DMS 273 (cell line): ENCODE measurements at regions not wholly inside any gene's neighbourhood (a gene's known extent, or its start where the extent isn't known, plus 50 kb on each side); places are given as distances from the start of the nearest gene placed in this dataset.

Source experiments
- DNase-seq: peaks from one replicate; lab custom pipeline; 2025; ENCODE audit not compliant: unreplicated experiment; lab: John Stamatoyannopoulos, UW

DNA sequence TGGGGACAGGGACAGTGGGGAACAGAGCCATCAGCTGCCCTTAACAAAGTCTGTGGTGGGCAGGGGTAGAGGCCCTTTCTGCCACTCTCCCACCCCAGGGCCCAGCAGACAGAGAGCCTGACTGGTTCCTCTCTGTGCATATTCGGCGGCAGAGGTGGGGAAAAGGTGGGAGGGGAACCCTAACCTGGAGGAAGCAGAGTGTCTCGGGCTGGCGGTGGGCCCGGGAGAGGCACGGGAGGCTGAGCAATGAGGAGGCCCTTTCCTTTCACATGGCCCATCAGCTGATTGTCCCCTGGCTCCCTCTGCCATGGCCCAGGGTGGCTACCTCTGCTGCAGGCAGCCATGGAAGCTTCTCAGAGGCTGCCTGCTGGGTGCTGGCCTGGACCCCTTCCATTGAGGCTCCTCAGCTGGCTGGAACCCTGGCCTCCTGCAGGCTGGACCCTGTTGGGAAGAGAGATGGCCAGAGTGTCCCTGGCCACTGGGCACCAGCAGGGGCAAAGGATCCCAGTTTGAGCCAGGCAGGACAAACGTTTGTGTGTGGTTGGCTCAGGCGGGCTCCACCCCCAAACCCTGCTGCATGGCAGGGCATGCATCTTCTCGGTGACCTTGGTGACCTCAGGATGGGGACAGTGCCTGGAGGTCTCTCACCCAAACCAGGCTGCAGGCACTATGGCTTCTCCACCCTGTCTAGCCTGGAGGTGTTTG is 202.8 kb upstream of the ZNF536 start:
- DNase-seq, result no peak

DNA sequence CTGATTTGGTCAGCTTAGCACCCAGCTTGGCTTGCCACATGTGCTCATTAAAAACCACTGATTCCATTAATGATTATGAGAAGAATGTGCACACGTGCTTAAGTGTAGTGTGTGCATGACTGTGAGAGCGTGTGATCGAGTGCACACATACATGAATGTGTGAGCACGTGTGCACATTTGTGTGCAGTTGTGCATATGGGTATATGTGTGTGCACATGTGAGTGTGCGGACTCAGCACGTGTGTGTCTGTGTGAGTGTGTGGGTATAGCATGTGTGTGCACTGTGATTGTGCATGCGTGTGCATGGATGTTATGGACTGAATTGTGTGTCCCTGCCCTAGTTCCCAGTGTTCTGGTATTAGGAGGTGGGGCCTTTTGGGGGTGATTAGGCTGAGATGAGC is 202.1 kb upstream of the ZNF536 start:
- DNase-seq, result no peak

DNA sequence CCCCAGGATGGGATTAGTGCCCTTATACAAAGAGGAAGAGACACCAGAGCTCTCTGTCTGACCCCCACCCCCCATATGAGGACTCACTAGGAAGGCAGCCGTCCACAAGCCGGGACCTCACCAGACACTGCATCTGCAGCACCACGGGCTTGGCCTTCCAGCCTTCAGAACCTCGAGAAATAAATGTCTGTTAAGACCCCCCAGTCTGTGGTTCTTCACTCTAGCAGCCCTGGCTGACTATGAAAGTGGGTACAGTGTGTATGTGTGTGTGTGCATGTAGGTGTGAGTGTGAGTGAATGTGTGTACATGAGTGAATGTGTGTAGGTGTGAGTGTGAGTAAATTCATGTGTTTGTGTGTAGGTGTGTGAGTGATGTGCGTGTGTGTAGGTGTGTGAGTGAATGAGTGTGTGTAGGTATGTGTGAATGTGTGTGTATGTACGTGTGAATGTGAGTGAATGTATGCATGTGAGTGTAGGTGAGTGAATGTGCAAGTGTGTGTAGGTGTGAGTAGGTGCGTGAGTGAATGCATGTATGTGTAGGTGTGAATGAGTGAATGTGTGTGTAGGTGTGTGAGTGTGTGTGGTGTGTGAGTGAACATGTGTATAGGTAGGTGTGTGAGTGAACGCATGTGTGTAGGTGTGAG is 201.6 kb upstream of the ZNF536 start:
- DNase-seq, result no peak

DNA sequence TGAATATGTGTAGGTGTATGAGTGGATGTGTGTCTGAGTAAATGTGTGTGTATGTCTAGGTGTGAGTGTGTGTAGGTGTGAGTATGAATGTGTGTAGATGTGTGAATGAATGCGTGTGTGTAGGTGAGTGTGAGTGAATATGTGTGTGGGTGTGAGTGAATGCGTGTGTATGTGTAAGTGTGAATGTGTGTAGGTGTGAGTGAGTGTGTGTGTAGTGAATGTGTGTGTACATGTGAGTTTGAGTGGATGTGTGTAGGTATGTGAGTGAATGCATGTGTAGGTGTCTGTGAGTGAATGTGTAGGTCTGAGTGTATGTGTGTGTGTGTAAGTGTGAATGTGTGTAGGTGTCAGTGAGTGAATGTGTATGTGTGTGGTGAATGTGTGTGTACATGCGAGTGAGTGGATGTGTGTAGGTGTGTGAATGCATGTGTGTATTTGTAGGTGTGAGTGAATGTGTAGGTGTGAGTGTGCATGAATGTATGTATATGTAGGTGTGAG is 201.0 kb upstream of the ZNF536 start:
- DNase-seq, result no peak

DNA sequence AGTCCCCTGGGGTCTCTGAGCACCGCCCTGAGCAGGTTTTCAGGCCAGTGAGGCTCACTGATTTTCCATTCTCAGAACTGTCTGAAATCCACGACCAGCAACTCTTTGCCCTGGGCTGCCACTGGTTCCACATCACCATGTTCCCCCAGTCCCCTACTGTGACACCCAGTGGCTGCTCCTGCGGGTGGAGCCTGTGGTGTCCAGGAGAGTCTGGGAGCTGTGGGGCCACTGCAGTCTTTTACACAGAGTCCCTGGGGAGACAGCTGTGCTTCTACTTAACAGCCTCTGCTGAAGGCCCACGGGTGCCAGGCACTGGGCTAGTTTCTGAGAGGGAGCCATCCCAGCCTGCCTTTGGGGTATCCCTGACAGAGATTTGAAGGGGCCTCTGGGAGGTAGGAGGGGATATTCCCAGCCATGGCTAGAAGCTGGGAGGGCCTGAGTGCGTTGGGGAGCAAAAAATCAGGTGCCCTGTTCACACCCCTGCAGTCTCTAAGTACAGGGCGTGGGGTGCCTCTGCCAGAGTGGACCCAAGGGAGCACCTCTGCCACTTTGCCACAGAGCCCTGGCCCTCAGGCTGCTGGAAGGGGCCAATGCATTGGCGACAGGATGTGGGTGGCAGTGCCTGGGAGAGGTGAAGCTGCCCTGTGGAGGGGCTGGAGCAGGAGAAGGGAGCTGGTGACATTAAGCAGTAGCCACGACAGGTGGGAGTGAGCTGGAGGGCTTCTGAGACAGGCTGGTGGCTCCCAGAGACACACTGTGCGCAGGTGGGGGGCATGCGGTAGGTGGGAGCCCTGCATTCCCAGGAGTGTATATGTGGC is 200.2 kb upstream of the ZNF536 start:
- no peak for DNase-seq

DNA sequence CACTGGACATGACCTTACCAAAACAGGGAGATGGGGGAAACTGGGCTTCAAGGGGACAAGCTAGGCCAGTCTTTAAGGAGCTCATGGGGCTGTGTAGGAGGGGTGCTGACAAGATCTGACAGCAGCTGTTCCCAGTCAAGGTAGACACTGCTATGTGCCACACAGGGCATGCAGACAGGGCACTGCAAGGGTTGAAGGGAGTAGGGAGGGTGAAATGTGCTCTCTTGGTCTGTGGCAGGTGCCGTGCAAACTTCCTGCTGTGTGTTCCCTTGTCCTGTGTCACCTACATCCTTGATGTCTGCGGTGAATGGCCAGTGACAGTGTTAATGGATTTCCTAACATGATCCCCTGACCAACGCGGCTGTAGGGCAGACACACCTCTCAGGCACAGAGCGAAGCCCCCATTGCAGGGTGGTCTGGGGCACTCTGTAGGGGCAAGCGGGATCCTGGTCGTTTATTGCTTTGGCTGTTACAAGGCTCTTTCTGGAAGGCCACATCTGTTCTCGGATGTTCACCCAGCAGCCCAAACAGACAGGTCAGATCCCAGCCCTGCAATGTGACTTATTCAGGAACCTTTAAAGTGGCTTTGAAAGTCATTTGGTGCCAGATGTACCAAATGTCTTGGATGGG is 199.5 kb upstream of the ZNF536 start:
- DNase-seq, result no peak

DNA sequence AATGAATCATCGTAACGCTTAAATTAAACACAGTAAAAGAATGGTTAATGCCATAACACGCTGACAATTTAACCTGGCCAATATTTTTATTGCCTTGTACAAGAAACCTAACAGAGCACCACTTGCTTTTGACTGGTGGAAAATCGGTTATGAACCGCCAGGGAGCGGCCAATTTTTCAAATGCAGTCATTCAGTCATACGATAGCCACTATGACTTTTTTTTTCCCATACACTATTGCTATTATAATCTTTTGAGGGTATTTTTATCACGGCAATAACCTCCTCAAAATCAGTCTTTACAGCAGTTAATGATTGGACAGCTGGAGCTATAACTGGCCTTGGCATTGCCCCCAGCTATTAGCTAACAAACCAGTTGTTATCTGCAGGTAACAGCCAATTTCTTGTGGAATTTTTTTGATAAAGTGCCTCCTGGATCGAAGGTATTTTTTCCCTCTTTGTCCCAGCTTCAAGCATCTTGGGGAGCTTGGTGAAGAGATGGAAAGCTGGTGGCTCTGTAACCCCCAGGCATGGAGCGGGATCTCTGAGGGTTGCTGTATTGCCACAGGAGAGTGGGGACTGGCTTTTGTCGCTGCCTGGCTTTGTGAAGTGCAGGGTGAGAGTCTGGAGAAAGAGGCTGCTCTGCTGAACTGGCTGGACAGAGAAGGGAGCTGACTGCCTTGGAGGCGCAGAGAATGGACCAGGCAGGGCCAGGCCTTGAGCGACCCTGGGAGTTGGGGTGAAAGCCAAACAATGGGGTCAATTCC is 198.4 kb upstream of the ZNF536 start:
- no peak for DNase-seq

DNA sequence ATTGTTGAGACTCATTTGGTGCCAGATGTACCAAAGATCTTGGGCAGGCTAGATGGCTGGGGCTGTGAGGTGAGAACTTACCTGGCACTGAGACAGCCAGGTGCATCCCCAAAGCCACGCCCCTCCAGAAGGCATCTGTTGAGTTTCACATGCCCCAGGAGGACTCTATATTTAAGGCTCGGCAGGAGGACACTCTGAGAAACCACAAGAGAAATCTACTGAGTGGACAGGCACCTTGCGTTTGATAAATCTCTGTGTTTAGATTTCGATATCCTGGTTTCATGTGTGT is 197.9 kb upstream of the ZNF536 start:
- DNase-seq, result no peak

DNA sequence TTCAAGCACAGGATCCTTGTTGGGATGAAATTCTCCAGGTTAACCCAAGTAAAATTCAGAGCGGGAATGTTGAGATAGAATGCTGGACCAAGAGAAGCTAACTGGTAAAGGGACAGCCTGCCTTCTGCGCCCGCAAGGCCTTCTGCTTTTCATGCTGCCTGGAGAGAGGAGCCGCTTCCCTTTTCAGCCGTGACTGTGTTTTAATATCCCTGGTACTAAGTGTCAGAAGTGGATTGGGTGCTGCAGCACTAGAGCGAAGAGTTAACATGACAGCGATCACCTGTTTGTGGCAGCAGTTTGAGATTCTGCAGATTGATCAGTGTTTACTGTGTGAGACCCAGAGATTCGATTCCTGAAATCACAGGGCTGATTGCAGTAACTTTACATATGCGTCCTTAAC is 197.4 kb upstream of the ZNF536 start:
- no peak for DNase-seq

DNA sequence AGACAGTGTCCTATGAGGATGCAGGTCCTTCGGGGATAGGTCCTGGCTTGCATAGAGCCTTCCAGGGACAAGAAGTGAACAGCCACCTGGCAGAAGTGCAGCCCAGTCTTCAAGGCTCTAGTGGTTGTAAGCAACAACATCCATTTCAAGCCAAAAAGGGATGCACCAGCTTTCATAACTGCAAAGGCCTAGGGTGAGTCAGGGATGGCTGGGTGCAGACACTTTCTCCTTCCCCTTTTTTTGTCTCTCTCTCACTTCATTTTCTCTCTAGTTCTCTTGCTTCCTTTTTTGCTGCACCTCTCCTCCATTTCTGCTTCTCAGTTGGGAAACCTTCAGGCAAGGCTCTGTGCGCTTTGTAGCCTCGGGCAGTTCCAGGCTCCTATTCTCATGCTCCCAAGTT is 196.2 kb upstream of the ZNF536 start:
- no peak for DNase-seq

DNA sequence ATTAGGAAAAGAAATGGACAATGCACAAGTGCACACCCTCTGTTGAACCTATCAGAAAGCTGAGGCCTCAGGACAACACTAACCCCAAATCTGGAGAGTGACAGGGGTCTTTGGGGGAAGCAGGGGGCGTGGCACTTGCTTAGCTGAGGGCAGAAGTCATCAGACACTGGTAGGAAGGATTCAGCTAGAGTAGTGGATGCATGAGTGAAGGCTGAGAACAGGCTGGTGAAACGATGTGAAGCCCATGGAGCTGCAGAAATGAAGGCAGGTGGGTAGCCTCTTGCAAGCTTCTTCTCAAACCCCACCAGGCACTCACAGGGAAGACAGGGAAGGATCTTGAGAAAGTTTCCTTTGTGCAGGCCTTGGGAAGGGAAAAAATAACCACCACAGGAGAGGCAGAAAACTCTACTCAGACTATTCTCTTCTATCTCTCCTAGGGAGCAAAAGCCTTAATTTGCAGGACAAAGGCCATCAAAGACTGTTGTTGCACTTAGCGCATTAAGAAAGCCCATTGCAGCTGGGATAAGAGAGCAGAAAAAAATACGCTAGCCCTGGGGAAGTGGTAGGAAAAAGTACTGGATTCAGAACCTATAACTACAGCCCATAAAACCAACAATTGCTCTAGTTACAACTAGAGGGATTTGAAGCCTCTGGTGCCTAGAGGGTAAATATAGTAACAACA is 193.3 kb upstream of the ZNF536 start:
- no peak for DNase-seq

DNA sequence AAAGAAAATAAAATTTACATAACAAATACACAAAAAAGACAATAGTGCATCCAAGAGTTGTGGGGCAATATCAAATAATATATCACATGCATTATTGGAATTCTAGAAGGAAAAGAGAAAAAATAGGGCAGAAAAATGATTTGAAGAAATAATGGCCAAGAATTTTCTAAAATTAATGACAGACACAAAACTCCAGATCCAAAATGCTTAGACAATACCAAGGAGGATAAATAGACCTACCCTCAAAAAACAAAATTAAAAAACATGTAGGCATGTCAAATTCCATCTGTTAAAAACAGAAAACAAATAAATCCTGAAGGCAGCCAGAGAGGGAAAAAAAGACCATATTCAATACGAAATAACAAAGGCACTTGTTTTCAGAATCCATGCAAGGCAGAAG is 191.5 kb upstream of the ZNF536 start:
- no peak for DNase-seq

DNA sequence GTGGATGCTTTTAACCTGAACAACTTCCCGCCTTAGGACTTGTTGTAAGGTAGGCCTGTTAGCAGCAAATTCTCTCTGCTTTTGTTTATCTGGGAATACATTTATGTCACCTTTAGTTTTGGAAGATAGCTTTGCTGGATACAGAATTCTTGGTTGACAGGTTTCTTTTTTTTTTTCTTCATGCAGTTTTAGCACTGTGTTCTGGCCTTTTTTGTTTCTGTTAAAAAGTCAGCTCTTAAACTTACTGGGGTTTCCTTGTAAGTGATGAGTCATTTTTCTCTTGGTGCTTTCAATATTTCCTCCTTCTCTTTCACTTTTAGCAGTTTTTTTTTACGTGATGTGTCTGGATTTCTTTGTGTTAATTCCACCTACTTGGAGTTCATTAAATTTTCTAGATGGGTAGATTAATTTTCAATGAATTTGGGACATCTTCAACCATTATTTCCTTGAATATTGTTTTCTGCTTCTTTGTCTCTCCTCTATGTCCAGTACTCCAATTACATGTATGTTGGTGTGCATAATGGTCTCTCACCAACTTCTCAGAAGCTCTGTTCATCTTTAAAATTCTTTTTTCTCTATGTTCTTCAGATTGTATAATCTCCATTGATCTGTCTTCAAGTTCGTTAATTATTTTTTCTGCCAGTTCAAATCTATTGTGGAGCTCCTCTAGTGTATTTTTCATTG is 188.2 kb upstream of the ZNF536 start:
- no peak for DNase-seq

DNA sequence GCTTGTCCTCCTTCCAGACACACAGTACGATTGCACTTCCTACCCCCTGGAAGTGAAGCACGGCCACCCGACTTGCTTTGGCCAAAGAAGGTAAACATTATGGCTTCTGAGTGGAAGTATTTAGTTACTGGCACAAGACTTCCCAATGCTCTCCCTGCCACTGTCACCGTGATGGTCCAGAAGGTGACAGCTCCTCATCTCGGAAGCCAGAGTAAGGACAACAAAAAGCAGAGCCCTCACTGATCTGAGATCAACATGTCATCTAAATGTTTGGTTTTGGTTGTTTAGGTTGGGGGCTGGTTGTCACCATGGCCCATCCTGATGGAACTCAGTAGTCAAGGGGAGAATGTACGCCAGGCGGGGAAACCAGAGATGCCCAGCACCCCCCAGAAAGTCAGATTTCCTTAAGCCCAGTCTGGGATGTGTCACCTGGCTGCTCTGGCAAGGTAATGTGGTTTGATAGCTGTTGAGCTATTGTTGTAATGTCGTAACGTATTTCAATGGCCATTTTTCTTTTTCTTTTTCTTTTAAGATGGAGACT is 170.1 kb upstream of the ZNF536 start:
- no peak for DNase-seq

DNA sequence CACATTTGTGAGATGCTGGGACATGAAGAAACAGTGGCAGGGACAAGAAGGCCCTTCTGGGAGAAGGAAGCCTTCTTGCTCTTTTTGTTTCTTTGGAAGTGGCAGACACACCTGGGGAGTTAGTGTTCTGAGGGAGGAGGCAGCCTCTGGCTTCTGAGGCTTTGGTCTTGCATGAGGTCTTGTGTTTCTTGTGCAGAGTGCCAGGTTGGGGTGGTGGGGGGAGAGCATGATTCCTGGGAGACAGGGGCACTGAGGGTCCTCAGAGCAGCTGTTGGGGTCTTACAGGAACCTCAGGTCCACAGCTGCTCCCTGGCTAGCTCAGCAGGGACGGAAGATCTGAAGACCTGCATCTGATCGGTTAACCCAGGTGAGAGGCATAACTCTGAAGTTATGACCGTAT is 167.5 kb upstream of the ZNF536 start:
- no peak for DNase-seq

DNA sequence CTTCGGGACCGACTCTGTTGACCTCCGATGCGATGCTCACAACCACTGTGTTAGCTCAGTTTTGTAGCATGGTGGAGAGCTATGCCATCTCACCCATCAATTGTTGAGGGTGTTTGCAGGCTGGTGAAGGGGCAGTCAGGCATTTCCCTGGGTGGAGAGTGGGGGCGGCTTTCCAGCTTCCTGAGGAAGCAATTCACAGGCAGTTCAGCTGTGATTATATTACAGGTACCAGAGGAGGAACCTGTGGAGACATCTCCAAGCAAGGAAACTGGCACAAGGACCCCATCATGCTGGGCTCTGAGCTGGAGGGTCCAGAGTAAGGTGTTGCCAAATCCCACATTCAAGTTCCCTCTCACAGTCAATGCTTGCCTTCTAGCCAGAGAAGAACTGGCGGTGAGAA is 166.0 kb upstream of the ZNF536 start:
- DNase-seq, result no peak

DNA sequence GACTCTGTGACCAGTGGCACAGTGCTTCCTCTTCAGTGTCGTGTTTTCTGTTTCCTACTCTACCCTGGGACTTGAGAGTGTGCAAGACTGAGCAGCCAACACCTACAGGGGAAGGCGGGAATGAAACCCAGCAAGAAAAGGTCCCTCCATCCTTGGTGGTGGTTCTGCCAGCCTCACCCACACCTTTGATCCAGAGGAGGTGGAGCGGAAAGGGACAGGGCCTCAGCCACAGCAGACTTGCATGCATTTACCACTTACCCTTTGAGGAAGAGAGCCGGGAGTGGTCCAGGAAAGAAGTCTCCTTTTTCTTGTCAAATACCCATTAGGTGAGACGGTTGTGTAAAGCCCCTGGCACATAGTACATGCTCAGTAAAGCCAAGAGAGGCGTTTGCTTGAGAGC is 164.8 kb upstream of the ZNF536 start:
- DNase-seq, result no peak

DNA sequence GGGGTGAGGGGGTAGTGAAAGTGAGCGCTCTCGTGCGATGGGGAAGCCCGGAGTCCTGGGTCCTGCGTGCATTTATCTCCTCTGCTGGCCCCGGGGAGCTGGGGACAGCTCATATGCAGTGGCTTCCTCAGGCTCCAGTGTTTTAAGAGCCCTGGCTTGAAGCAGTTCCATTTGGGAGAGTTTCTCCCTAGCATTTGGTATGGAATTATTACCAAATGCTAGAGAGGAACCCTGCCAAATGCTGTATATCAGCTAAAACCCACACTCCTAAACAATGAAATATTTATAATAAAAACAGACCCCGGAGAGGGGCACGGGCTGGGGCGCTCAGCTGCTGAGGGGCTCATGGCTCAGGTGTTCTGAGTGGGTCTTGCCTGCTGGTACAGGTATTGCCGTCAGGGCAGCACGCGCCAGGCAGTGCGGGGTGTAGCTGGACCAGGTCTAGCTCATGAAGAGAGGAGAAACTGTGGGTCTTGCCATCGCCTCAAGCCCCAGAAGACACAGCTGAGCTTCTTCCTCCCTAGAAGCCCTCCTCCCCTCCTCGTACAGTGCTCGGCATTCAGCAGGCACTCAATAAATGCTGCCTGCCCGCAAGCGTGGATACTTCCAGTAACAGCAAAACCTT is 163.6 kb upstream of the ZNF536 start:
- no peak for DNase-seq
